ENCODE measurements at regions not wholly inside any gene's neighbourhood (a gene's known extent, or its start where the extent isn't known, plus 50 kb on each side); places are given as distances from the start of the nearest gene placed in this dataset.

DNA sequence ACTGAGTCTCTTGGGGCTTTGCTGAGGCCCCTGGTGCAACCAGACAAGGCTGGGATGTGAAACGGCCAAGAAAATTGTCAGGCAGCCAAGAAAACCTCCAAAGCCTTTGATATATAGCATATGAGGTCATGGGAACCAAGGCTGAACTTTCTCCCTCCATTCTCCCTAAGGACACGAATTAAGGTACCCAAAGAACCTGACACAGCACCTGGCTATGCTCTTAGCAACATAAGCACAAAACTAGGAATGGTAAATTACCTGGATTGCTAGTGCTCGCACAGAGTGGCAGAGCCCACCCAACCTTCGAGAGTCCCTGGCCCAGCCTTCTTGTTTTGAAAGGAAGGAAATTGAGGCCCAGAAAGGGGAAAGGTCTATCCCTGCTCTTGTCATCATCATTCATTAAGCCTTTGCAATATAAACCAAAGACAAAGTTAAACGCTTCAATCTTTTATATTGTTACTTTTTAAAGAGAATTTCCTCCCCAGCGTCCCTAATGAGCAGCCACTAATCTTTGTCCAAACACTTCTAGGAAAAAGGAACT, 220.0 kb upstream of the NR4A3 start:
- DNase-seq, result no peak

DNA sequence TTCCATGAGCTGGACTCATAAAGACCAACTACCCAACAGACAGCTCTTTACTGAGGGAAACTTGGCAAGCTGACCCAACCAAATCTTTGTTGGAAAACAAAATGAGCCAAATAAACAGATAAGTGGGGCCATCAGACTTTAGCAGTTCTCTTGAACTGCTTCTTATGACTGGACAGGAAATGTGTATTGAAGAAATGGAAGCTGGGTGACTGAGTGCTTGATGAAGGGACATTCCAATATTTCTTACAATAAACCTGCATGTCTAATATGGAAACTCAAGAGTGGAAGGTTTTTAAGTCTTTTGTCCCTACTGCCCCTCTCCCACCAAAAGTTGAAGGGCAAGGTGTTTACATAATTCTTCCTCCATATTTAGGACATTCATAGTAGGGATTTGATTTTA, 218.8 kb upstream of the NR4A3 start:
- DNase-seq, result no peak

DNA sequence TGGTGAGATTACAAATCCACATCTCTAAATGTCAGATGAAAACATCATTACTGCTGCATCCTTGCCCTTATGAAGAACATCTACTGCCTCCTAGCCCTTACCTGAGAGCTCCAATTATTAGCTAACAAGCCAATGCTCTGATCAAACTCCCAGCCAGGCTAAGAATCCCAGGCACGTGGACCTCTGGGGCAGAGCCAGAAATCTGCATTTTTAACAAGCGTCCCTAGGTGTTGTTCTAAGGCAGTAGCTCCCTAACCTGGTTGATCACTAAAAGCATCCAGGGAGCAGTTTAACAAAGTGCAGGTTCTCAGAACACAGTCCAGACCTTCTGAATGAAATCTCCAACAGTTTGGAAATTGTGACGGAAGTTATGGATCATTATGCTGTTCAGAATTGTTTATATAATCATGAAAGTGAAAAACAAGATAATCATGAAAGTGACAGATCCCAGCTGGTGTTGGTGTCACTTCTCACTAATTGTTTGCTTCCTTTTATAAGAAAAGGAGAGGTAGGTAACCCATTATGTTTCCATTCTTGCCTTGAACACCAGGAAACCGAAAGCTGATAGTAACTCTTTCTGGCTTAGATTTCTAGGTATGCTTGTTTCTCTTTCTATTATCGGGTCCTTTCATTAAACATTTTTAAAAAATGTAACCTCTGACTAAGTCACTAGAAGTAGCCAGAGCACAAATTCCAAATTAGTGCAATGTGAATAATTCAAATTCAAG, 216.5 kb upstream of the NR4A3 start:
- no peak for DNase-seq

- no peak for DNase-seq
Observed at GRCh38 chr9:99606296-99606695, 215.4 kb upstream of the NR4A3 start.

- no peak for DNase-seq
Observed at GRCh38 chr9:99606957-99607356, 214.7 kb upstream of the NR4A3 start.

DNA sequence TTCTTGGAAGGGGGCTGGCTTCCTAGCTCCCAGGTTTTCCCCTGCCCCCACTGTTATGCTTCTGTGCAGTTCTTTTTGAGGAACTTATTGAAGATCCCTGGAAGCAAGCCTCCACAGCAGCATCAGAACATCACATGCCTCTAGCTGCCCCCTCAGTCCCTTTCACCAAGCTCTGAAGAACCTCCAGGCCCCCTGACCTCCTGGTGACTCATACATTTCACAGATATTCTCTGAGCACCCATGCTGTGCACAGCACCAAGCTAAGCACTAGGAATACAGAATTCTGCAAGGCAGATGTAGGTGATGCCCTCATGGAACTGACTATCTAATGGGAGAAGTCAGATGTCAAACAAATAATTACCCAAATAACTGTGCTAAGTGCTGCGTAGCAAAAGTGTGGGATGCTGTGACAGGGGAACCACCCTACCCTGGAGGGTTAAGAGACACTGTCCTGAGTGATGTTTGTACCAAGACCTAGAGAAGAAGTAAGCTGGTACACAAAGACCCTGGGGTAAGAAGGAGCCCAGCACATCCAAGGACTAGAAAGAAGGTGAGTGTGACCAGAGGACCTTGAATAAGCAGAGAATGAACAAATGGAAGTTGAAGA, 213.7 kb upstream of the NR4A3 start:
- no peak for DNase-seq

DNA sequence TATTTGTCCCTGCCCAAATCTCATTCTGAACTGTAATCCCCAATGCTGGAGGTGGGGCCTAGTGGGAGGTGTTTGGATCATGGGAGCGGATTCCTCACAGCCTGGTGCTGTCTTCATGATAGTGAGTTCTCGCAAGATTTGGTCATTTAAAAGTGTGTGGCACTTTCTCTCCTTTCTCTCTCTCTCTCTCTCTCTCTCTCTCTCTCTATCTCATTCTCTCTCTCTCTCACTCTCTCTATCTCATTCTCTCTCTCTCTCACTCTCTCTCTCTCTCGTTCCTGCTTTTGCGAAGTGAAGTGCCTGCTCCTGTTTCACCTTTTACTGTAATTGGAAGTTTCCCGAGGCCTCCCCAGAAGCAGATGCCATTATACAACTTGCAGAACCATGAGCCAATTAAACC, 207.3 kb upstream of the NR4A3 start:
- DNase-seq, result no peak

- DNase-seq, result no peak
Observed at GRCh38 chr9:99621040-99621439, 200.6 kb upstream of the NR4A3 start.

GRCh38 chr9:99622679-99623078, 199.0 kb upstream of the NR4A3 start:
- DNase-seq, result no peak

GRCh38 chr9:99623780-99624364, 197.8 kb upstream of the NR4A3 start:
- no peak for DNase-seq

GRCh38 chr9:99624499-99625233, 197.0 kb upstream of the NR4A3 start:
- no peak for DNase-seq

DNA sequence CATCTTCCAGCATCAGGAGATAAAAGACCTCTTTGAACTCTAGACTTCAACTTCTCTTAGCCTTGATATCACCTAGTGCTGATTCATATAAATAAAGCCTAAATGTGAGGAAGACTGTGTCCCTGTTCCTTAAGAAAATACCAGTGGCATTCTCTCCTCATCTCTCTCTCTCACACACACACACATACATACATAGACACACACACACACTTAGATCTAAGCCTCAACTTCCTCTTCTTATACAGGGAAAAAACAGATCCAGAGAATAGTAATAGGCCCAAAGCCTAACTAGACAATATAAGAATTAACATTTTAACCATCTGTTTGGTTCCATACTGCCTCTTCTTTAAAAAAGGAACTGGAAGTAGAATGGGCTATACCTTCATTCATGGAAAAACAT, 195.3 kb upstream of the NR4A3 start:
- DNase-seq, result no peak

DNA sequence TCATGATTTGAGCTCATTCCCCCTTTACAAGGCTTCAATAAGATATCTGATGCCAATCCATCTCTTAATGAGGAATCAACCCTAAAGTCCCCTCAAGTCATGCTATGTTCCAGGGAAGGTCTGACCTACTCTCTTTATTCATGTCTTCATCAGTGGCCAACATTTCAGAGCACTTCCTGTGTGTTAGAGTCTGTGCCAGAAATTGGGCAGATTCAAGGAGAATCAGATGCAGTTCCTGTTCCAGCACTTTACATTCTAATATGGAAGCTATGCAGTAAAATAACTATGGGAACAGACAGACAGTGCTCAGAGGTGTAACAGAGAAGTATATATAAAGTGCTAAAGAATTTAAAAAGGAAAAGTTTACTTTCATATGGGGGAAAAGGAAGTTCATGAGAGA, 193.4 kb upstream of the NR4A3 start:
- DNase-seq, result no peak

DNA sequence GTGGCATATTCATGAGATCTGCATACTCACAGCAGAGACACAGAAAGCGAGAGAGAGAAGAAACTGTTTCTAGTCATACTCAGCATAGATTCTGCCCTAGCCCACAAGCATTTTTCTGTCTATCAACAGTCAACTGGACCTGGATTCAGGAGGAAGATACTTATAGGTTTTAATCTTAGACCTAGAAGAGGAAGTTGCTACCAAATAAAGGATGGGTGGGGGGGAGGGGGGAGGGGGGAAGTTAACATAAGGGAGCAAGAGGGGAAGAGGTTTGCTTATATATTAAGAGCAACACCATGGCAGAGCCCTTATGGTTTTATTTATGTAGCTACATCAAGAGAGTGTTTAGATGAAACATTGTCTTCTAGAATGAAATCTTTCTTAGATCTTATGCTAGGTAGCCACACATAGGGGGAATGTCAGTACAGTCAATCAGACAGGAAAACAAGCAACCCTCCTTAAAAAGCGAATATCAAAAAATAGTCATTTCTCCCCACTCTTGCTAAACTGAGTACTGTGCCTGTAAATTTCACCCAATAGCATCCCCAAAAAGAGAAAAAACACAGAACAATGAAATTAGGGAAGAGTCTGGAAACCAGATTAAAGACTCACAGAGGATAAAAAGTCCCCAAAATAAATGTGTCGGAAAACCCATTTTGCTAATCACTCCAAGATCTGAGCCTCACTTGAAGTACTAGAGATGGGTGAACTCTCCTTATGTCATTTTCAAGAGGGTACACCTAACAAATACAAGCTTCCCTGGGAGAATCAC, 192.7 kb upstream of the NR4A3 start:
- DNase-seq, result no peak

DNA sequence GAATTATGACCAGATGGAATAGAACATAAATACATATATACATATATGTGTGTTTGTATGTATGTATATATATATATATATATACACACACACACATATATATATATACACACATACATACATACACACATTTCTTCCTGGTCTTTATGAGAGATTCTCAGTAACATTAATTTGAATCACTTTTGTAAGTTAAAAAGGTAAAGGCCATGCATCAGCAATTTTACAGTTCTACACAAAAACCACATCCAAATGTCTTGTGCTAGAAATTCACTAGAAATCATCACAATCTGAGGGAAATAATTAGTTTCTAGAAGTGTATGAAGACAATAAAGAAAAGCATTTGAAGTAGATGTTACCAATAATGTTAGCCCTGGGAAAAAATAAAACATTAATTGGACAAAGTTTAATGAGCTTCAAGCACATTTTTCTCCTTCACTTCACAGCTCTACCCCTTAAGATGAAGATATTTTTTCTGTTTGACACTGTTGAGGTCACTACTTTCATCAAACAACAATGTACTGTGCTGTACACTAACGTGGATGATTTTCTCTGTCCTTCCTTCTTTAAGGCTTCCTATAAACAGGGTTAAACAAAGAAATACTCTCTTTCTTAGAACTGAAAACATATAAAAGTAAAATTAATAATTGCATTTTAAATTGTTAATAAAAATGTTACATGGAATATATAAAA, 189.2 kb upstream of the NR4A3 start:
- DNase-seq, result no peak

- DNase-seq, result no peak
Observed at GRCh38 chr9:99633265-99633664, 188.4 kb upstream of the NR4A3 start.

DNA sequence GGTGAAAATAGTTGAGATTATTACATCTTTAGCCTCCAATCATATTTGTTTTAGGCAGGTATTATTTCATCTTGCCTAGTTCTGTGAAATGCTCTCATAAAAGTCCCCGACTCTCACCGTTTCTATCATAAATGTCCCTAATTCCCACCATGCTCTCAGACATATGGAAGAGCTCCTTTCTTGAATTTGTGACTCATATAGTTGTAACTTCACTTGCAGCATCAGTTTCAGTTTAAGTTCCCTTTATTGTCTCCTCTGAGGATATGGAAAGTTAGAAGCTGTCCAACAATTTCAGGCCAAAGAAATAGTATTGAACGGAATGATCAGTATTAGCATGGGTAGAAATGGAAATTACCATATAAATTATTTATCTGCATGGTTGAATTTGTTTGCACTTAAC, 187.5 kb upstream of the NR4A3 start:
- no peak for DNase-seq

GRCh38 chr9:99635032-99635431, 186.7 kb upstream of the NR4A3 start:
- peak; percentile 60 for DNase-seq

GRCh38 chr9:99637641-99638040, 184.0 kb upstream of the NR4A3 start:
- no peak for DNase-seq

DNA sequence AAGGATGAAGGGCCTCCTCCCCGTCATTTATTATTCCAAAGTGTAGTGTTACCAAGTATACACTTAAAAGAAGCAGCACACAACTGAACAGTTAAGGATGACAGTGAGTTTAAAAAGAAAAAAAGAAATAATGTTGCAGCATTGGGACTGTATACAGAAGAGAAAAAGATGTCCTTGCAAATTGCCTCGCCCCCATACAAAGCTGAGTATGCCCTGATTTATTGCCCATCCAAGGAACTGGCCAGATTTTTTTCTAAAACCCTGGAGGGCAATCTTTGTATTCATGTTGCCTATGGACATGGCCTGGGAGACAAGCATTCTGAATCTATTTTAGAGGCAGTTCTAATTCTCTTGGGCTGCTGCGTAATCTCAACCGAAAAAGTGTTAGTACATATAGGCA, 182.7 kb upstream of the NR4A3 start:
- no peak for DNase-seq

DNA sequence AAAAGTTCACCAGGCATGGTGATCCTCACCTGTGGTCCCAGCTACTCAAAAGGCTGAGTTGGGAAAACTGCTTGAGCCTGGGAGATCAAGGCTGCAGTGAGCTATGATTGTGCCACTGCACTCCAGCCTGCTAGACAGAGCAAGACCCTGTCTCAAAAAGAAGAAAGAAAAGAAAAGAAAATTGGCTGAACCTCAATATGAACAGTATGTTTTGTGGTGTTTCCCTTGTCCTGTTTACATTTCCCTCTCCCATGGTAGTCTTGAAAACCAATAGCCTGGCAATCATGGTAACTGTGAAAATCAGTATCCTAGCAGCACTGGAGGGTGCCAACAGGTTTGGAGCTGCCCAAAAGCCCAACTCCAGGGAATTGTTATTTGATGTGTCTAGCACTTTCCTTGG, 174.1 kb upstream of the NR4A3 start:
- DNase-seq, result no peak

DNA sequence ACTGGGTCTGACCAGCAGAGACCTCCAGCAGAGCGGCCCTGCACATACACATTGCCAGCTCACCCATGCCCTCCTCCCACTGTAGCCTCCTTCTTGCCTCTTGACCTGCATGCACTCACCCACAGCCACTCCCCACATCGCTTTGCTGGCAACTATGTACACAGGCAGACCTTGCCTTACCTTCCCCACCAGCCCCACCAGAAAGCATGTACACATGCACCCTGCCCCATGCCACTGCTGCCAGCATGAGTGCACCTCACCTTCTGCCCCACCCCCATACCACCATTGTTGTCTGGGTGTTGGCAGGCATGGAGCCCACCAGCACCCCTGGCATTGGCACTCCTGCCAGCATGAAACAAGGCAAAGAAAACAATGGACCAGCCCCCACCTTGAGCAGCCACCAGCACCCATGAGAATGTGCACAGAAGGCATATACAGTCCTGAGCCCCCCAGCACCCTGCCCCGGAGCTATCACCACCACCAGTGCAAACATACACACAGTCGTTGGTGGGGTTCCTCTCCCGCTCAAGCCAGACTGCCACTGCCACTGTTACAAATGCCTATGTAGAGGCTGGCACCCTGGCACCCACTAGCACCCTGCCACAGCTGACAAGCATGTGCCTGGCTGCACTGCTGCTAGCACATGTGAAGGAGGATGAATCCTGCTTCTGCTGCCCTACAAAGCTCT, 171.4 kb upstream of the NR4A3 start:
- DNase-seq, result no peak

Data from islet precursor cell (in vitro differentiated cells).